Right lobe of liver (tissue), 4 donors: ENCODE measurements at regions not wholly inside any gene's neighbourhood (a gene's known extent, or its start where the extent isn't known, plus 50 kb on each side); places are given as distances from the start of the nearest gene placed in this dataset.

ENCODE experiments used
- POLR2A ChIP-seq: fragments of 450-650 bp; IDR thresholded peaks from one replicate; pipeline ENCODE4 v1.6.1; 2017; ENCODE audit warnings: antibody characterized with exemption, mild to moderate bottlenecking
- TF ChIP-seq, protein P1 (sequence below), 4 donors: fragments of 200-600 bp in 3 of 4; fragments of 450-650 bp in 1 of 4; IDR thresholded peaks; one replicate each; pipeline versions ENCODE4 v1.5.1 to v1.8.0; 2016 to 2022; ENCODE audit warnings: antibody characterized with exemption in 4 of 4, mild to moderate bottlenecking in 2 of 4
- donor health status: DM: no; HTN: no; CAD: no.
- donor health status: DM: no; HTN: no; CAD: no.
- donor health status: DM: no; HTN: yes; CAD: no.

DNA sequence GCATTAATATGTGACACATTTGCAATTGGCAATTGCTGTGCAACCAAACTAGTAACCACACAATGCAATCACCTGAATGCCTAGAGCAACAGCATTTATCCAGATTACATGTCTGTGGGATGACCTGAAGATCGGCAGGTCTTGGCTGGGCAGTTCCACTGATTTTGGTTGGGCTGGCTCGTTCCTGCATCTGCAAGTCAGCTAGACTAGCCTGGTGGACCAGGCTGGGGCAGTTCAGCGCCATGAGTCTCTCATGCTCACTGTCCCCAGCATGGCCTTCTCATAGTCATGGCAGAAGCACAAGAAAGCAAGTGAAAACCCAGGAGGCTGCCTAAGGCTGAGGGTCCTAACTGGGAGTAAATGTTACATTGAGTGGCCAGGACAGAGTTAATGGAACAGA is 229.1 kb upstream of the TSHZ3 start:
- TF ChIP-seq POLR2A: no peak
- TF ChIP-seq, protein P1, sequence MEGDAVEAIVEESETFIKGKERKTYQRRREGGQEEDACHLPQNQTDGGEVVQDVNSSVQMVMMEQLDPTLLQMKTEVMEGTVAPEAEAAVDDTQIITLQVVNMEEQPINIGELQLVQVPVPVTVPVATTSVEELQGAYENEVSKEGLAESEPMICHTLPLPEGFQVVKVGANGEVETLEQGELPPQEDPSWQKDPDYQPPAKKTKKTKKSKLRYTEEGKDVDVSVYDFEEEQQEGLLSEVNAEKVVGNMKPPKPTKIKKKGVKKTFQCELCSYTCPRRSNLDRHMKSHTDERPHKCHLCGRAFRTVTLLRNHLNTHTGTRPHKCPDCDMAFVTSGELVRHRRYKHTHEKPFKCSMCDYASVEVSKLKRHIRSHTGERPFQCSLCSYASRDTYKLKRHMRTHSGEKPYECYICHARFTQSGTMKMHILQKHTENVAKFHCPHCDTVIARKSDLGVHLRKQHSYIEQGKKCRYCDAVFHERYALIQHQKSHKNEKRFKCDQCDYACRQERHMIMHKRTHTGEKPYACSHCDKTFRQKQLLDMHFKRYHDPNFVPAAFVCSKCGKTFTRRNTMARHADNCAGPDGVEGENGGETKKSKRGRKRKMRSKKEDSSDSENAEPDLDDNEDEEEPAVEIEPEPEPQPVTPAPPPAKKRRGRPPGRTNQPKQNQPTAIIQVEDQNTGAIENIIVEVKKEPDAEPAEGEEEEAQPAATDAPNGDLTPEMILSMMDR (IDR thresholded peaks at IDR 0.05): no peak
